CD4-positive, alpha-beta T cell (primary cell): ENCODE measurements at regions not wholly inside any gene's neighbourhood (a gene's known extent, or its start where the extent isn't known, plus 50 kb on each side); places are given as distances from the start of the nearest gene placed in this dataset.

ENCODE experiments used
- ATAC-seq: fragments of 200-7000 bp; cut with Tn5 transposase; one replicate; pipeline ENCODE4 v1.10.0; 2022; ENCODE audit warnings: mild to moderate bottlenecking; ENCODE audit not compliant: poor library complexity
- CTCF ChIA-PET: fragments of 350-600 bp; sonication (Branson Sonifier 250); formaldehyde crosslinking; loops from one replicate; lab custom pipeline; 2021; ENCODE audit warnings: antibody characterized with exemption, inconsistent platforms; lab: Charles Lee
- POLR2A ChIA-PET: fragments of 350-600 bp; sonication (Branson Sonifier 250); formaldehyde crosslinking; loops from one replicate; lab custom pipeline; 2021; ENCODE audit warnings: antibody characterized with exemption, inconsistent platforms; lab: Charles Lee
- DNase-seq, 14 experiments: peaks; one replicate each; pipeline ENCODE4 v3.0.0-alpha.2; 2013 to 2020; ENCODE audit warnings: mixed read lengths in 2 of 14
- H3K27ac ChIP-seq, 2 donors: one replicate each; pipeline versions ENCODE4 v1.5.1 to v1.7.0; 2013; ENCODE audit warnings: low read length in 2 of 2, low read depth in 1 of 2, mild to moderate bottlenecking in 1 of 2
- H3K27me3 ChIP-seq, 2 experiments: 1 replicate in 1 of 2; 2 replicates in 1 of 2; pipeline versions ENCODE4 v1.6.1 to v1.7.0; 2013; ENCODE audit warnings: low read length in 2 of 2, control low read depth in 1 of 2, mild to moderate bottlenecking in 1 of 2, moderate library complexity in 1 of 2; ENCODE audit not compliant: insufficient read depth in 2 of 2, control insufficient read depth in 1 of 2
- H3K36me3 ChIP-seq: one replicate; pipeline ENCODE4 v1.6.1; 2013; ENCODE audit warnings: low read length, control low read depth; ENCODE audit not compliant: insufficient read depth
- H3K4me1 ChIP-seq: one replicate; pipeline ENCODE4 v1.6.1; 2013; ENCODE audit warnings: low read length, control low read depth; ENCODE audit not compliant: insufficient read depth
- H3K4me3 ChIP-seq: one replicate; pipeline ENCODE4 v1.5.1; 2013; ENCODE audit warnings: mild to moderate bottlenecking, low read length, moderate library complexity
- H3K9me3 ChIP-seq, 2 experiments: 1 replicate in 1 of 2; 2 replicates in 1 of 2; pipeline versions ENCODE4 v1.6.1 to v1.7.0; 2013; ENCODE audit warnings: low read length in 2 of 2, mild to moderate bottlenecking in 2 of 2, control low read depth in 1 of 2, moderate library complexity in 1 of 2; ENCODE audit not compliant: control insufficient read depth in 1 of 2, insufficient read depth in 1 of 2
- H3K27ac Mint-ChIP-seq: one replicate; pipeline ENCODE4 v1.8.0; 2020; ENCODE audit warnings: mixed read lengths
- H3K27me3 Mint-ChIP-seq: one replicate; pipeline ENCODE4 v1.8.0; 2021; ENCODE audit warnings: mixed read lengths
- H3K36me3 Mint-ChIP-seq: one replicate; pipeline ENCODE4 v1.8.0; 2021; ENCODE audit warnings: low read depth, mixed read lengths
- H3K4me1 Mint-ChIP-seq: one replicate; pipeline ENCODE4 v1.8.0; 2021; ENCODE audit warnings: low read depth, mixed read lengths
- H3K4me3 Mint-ChIP-seq: one replicate; pipeline ENCODE4 v1.8.0; 2020; ENCODE audit warnings: mild to moderate bottlenecking, mixed read lengths
- H3K9me3 Mint-ChIP-seq: one replicate; pipeline ENCODE4 v1.8.0; 2020; ENCODE audit warnings: mixed read lengths
- intact Hi-C, 2 experiments: fragments of 100-400 bp; cut with DNase I in 1 of 2; cut with micrococcal nuclease in 1 of 2; formaldehyde crosslinking; loops; one replicate each; pipeline versions ENCODE4 v1.15.1 to v1.9.0; 2023 to 2025; cut with DNase I, micrococcal nuclease
- TF ChIP-seq, protein P1 (sequence below): fragments of 200-600 bp; IDR thresholded peaks from one replicate; pipeline ENCODE4 v1.8.0; 2022; ENCODE audit warnings: antibody characterized with exemption, mild to moderate bottlenecking

DNA sequence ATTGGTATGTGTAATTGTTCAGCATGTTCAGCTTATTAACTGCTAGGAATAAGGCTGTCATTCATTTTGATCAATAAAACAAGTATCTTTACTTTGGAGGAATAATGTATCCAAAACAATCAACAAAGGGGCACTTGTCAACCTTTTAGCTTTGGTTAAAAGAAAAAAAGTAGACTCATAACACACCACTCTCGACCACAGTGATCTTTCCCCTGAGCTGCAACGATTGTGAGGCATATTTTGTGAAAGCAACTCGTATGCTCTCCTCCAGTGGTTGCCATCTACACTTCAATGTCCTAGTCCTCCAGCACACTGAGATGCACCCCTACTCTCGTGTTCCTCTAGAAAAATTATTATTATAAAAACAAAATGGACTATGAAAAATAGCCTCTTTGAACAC, 60.1 kb upstream of the PDE7B start:
- ChIA-PET POLR2A (interaction anchor here (0.6 kb wide), 1 partner anchor 584 kb away, joined by 4 read pairs; no protein-coding TSS in a partner anchor), CTCF (interaction anchor here (0.6 to 1.1 kb wide), 2 partner anchors 9 to 115 kb away, joined by 3 to 4 read pairs; no protein-coding TSS in a partner anchor)
- intact Hi-C loops, result no loop called here
- no peaks in the 10 kb centered on the region for H3K4me1 ChIP-seq
- no peaks in the 10 kb centered on the region for H3K9me3 ChIP-seq
- no peaks in the 10 kb centered on the region for H3K27me3 Mint-ChIP-seq
- no peak overlapping the region for H3K4me3 ChIP-seq
- TF ChIP-seq, protein P1, sequence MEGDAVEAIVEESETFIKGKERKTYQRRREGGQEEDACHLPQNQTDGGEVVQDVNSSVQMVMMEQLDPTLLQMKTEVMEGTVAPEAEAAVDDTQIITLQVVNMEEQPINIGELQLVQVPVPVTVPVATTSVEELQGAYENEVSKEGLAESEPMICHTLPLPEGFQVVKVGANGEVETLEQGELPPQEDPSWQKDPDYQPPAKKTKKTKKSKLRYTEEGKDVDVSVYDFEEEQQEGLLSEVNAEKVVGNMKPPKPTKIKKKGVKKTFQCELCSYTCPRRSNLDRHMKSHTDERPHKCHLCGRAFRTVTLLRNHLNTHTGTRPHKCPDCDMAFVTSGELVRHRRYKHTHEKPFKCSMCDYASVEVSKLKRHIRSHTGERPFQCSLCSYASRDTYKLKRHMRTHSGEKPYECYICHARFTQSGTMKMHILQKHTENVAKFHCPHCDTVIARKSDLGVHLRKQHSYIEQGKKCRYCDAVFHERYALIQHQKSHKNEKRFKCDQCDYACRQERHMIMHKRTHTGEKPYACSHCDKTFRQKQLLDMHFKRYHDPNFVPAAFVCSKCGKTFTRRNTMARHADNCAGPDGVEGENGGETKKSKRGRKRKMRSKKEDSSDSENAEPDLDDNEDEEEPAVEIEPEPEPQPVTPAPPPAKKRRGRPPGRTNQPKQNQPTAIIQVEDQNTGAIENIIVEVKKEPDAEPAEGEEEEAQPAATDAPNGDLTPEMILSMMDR, result no peak
- H3K27ac ChIP-seq, result no peak overlapping the region
- no peaks in the 10 kb centered on the region for H3K4me1 Mint-ChIP-seq
- no peak overlapping the region for H3K4me3 Mint-ChIP-seq
- ATAC-seq, result no peak
- no peaks in the 10 kb centered on the region for H3K27me3 ChIP-seq
- no peak for DNase-seq
- no peaks in the 10 kb centered on the region for H3K36me3 ChIP-seq
- no peak overlapping the region for H3K27ac Mint-ChIP-seq
- H3K36me3 Mint-ChIP-seq, result no peaks in the 10 kb centered on the region
- H3K9me3 Mint-ChIP-seq, result no peaks in the 10 kb centered on the region

DNA sequence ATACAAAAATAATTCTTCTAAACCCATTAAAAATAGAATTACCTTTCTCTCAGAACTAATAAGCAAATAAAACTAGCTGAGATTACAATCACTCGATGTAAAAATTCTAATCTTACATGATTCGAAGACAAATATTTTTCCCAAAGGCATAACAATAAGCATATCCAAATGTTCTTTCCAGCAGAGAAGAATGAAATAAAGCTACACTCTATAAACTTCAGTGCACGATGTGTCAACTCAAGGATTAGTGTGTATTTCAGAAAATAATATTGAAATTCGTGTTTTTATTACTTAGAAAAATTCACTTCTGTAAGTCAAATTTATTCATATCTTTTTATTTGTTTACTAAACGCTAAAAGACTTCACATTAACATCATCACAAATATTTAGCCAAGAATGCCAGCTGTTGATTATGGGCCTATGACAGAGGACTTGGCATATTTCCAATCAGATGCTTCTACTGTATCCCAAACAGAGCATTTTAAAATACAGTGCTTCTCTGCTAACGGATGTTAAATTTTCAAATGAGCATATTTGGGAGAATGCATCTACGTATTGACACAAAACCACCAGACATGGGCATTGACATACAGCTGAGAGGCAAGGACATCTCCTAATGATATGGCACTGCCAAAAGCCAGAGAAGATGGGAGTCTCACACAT, 54.7 kb upstream of the PDE7B start:
- Mint-ChIP-seq H3K36me3 (no peaks in the 10 kb centered on the region), H3K9me3 (no peaks in the 10 kb centered on the region), H3K27me3 (no peaks in the 10 kb centered on the region), H3K4me3 (no peak overlapping the region), H3K4me1 (no peaks in the 10 kb centered on the region), H3K27ac (no peak overlapping the region)
- ChIA-PET CTCF (interaction anchor here (1.3 kb wide), 1 partner anchor 11 kb away, joined by 3 read pairs; no protein-coding TSS in a partner anchor), POLR2A (no interaction called here)
- Histone ChIP-seq H3K36me3 (no peaks in the 10 kb centered on the region), H3K27me3 (no peaks in the 10 kb centered on the region), H3K9me3 (no peaks in the 10 kb centered on the region), H3K4me1 (no peaks in the 10 kb centered on the region), H3K27ac (no peak overlapping the region), H3K4me3 (no peak overlapping the region)
- intact Hi-C loops, result no loop called here
- TF ChIP-seq, protein P1, result no peak
- DNase-seq (no peak), ATAC-seq (no peak)

DNA sequence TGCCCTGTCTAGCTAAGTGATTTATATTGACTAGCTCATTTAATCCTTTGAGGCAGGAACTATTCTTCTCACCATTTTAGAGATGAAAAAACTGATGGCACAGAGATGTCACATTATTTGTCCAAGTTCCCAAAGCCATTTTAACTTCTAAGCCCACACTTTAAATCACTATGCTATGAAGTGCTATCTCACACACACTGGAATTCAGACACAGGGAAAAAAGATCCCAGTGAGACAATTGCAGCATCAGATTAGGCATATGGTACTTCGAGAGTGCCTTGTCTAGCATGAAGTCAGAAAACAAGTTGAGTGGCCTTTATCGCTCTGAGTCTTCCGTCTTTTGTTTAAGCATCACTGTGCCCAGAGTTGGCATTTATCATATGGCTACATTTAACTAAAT, 54.1 kb upstream of the PDE7B start:
- Mint-ChIP-seq H3K36me3 (no peaks in the 10 kb centered on the region), H3K9me3 (no peaks in the 10 kb centered on the region), H3K27me3 (no peaks in the 10 kb centered on the region), H3K4me3 (no peak overlapping the region), H3K27ac (no peak overlapping the region), H3K4me1 (no peaks in the 10 kb centered on the region)
- ATAC-seq (no peak), DNase-seq (no peak)
- Histone ChIP-seq H3K9me3 (no peaks in the 10 kb centered on the region), H3K36me3 (no peaks in the 10 kb centered on the region), H3K27ac (no peak overlapping the region), H3K4me1 (no peaks in the 10 kb centered on the region), H3K27me3 (no peaks in the 10 kb centered on the region), H3K4me3 (no peak overlapping the region)
- TF ChIP-seq, protein P1, result no peak
- ChIA-PET CTCF (interaction anchor here (1.3 kb wide), 1 partner anchor 12 kb away, joined by 3 read pairs; no protein-coding TSS in a partner anchor), POLR2A (no interaction called here)
- intact Hi-C loops, result no loop called here
